CD1c-positive myeloid dendritic cell (primary cell): ENCODE measurements at regions not wholly inside any gene's neighbourhood (a gene's known extent, or its start where the extent isn't known, plus 50 kb on each side); places are given as distances from the start of the nearest gene placed in this dataset.

Experiments used
- DNase-seq: peaks from one replicate; pipeline ENCODE4 v3.0.0-alpha.2; 2016; ENCODE audit errors: extremely low spot score

DNA sequence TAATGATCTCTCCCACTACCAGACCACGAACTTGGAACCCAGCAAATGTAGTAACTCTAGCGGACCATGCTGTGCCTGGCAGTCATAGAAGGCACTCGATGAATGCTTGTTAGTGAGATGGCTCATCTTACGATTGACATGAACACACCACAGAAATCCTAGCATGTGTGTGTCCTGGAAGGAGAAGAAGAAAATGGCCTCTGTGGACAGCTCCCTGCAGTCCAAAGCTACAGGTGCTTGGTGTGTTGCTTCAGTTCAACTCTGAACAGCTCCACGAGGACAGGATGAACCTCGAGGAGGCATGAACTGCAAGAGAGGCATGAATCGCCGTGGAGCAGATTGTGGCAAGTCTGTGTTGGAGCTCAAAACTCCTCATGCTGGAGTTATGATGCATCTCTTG lies 93.5 kb downstream of the KLF6 start:
- no peak for DNase-seq

DNA sequence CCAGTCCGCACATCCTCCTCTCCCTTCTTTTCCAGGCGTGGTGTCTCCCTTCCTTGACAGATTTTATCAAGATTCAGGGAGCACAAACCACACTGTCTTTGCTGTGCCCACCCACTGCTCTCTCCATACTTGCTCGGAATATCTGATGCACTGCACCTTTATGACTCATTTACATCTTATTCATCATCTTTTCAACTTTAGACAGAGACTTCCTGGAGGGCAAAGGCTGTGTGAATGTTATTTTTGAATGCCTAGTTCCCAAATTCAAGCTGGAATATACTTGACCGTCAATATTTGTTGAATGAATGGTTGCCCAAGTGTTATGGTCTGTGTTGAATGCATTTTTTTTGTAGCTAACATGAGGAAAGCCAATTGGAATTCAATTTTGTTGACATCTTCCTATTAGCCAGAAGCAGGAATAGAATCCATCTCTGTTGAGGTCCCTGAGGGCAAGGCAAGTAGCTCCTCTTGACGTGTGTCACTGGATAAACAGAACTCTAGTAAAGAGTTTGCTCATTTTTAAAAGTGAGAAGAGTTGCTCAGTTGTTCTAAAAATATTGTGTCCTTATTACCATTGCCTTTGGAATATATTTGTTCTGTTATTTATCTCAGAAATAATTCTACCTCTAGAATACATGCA lies 95.0 kb downstream of the KLF6 start:
- no peak for DNase-seq

DNA sequence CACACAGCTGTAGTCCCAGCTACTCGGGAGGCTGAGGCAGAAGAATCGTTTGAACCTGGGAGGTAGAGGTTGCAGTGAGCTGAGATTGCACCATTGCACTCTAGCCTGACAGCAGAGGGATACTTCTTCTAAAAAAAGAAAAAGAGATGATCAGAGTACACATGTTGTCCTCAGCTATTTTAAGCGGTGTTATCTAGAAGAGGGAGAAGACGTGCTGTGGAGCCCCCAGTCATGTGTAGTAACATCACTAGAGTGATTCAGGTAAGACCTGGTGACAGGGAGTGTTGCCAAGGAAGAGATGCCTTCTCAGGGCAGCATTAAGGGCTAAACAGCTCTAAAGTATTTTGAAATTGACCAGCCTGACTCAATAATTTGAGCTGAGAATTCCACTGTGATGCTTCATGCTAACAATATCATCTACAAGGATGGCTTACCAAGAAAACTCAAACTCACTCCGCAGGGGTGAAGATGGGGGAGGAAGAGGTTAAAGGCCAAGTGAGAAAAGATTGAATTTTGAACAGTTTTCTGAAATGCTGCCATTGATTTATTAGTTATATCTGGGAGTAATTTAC lies 97.4 kb downstream of the KLF6 start:
- no peak for DNase-seq

DNA sequence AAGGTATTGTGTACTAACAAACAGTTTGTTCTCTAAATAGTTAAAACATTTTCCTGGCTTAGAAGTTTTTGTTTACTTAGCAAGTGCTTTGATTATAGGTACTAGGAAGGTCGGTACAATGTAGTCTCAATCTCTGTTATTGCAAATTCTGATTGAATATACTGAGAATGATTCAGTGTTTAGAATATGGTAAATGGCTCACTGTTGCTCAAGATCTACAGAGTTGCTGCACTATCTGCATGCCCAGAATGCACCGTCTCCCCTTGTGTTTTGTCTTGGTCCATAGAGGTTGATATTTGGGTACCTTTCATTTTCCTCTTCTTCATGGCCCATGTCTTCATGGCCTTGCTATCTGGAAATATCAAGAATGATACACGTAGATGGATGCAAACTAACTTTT lies 99.6 kb downstream of the KLF6 start:
- no peak for DNase-seq

DNA sequence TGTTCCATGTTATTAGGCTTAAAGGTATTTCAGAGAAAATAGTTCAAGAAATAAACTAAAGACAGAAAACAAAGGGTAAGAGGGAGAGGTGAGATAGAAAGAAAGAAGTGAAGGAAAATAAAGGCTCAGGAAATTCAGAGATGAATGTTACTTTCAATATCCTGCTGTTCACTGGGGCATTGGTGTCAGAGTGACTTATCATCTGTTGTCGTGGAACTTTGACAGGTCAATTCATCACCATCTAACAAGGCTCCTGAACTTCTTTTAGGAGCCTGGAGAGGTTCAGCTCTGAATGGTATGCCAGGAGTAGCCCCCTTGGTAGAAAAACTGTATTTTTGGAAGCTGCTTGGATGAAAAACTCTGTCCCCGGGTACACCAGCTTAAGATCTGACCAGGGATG lies 100.1 kb downstream of the KLF6 start:
- DNase-seq, result no peak

DNA sequence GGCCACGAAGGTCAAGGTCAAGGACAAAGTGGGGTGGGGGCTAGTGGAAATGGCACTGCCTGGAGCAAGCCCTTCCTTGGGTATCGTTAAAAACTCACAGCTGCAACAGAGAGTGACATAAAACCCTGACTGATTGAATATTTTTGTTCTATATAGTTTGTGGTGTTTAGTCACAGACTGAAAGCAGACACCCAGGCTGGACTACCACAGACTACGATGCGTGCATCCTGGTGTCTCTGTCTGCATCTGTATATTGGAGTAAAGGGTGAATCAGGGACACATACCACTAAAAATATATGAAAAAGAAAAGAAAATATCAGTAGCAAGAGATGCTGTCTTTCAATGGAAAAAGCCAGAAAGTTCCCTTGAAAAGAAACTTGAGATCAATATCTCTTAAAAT lies 101.4 kb downstream of the KLF6 start:
- no peak for DNase-seq

DNA sequence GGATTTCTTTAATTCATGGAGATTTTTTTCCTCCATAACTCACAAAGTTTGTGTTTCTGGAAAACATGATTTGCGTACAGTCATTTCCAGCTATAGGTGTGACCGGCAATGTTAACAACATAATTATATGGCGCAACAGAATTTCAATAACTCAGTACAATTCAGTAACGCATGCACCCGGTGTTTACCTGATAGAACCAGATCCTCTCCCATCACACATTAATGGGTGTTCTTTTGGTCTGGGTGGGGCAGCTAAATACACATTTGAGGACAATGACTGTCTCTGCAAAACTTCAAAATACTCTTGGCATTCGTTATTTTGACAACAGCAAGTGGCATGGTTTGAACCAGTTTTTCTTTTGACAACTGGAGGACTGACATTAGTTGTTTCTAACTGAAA lies 102.3 kb downstream of the KLF6 start:
- no peak for DNase-seq

DNA sequence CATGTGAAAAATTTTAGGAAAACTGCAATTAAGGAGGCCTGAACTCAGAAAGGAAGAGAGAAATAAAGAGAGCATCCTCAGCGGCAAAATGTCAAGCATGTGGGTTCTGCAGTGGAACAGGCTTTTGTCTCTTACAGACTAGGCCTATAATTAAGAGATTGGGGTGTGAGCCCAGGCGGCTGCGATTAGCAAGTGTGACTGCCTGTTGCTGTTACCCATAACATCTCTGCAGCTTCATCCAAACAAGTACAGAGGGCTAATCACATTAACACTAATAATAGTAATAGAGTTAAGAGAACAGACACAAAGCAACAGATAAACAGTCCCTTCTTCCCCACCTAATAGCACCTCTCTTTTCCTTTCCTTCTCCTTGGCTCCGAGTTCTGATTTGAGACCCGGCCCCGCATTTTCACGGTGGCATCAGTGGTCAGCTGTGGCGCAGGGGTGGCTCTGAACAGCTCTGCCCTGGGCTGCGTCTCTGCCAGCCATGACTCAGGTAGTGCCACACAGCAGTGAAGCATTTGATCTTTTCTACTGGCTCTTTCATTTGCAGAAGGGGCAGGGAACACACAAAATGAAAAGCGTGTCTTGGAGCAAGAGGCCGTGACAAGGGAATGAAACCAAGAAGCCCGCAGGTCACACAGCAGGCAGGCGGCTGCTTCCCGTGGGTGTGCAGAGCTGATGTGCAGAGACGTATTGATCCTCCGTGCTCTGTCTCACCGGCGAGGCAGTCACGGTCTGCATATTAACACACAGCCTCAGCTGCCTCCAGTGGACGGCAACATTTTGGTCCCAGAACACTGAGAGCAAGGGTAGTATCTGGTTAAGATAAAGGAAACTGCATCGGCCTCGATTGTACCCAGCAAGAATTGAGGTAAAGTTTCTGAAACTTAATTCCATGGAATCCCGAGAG lies 103.1 kb downstream of the KLF6 start:
- no peak for DNase-seq

DNA sequence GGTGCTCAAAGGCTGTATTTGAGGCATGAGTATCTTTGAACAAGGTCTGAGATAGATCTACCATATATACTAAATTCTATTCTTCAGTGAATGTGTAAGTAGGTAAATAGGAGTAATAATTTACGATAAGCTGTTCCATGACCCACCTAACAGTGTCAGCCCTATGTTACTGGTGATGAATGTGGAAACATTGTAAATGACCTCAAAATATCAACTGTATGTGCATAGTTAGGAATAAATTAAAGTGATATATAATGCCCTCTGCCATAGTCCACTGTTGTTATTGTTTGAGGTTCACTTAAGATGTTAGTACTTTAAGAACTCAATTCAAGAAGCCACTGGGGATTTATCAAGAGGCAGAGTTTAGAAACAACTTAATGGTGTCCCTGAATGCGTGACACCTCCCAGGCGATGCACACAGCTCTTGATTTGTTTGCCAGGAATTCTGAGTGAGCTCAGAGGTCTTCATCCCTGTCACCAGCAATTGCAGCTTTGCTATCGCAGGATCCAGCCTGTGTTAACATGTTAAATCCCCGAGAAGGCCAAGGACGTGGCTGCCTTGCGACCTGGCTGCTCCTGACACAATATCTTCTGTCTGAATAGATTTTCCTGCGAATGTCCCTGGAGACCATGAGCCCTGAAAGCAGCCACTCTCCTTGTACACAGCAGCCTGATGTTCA lies 104.9 kb downstream of the KLF6 start:
- no peak for DNase-seq

DNA sequence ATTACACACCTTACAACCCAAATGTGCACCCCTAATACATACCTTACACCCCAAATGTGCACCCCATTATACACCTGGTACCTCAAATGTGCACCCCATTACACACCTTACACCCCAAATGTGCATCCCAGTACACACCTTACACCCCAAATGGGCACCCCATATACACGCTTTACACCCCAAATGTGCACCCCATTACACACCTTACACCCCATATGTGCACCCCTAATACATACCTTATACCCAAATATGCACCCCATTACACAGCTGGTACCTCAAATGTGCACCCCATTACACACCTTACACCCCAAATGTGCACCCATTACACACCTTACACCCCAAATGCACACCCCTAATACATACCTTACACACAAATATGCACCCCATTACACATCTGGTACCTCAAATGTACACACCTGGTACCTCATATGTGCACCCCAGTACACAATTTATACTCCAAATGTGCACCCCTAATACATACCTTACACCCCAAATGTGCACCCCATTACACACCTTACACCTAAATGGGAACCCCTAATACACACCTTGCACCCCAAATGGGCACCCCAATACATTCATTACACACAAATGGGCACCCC lies 106.3 kb downstream of the KLF6 start:
- no peak for DNase-seq

DNA sequence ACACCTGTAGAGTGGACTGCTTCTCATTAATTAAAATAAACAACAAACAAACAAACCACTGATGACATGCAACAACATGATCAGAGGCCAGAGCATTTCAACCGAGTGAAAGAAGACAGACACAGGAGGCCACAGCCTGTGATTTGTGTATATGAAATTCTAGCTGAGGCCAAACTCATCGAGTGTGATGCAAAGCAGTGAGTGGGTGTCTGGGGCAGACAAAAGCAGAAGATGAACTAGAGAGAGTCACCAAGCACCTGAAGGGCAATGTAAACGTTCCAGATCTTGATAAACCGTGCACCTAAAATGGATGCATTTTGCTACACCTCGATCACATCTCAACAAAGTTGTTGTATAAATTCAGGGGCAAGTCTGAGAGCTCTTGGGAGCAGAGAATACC lies 108.4 kb downstream of the KLF6 start:
- peak; percentile 51 for DNase-seq

DNA sequence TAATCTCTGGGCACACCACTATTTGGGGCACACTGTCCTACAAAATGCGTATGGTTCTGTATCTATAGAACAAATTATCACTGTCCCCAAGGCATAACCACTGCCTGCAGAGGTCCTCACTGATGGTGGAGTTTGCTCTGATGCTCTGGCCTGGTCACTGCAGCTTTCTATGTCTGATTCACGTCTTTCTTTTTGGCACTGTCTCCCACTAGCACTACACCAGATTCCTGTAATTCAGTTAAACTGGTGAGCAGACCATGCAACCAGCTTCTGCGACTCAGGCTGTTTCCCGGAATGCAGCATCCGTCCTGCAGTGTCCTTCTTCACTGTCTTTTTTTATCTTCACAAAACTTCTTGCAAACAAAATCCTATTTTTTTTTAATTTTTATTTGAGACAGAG lies 112.8 kb downstream of the KLF6 start:
- DNase-seq, result no peak

DNA sequence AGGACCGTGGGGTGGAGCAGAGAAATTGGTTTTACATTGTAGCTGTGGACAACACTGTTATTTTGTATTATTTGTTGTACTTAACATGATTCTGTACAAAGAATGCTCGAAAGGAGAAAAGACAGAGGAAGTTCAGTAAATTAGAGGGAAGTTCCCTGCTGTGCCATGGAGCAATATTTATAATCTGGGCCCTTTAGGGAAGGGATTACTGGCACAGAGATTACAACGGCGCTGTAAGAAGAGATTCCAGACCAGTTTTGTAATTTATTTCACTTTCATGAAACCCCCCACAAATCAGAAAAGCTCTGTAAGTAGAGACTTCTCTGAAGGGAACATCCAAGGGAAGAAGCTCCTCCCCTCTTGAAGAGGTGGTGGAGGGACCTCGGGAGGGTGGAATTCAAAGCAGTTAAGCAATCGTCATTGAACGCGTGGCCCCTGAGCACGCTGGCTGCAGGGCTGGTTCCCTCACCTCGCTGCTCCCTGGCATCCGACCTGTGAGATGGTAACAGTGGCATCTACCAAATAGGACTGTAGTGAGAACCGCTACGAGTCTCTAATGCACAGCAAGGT lies 113.5 kb downstream of the KLF6 start:
- DNase-seq, result peak; percentile 49

DNA sequence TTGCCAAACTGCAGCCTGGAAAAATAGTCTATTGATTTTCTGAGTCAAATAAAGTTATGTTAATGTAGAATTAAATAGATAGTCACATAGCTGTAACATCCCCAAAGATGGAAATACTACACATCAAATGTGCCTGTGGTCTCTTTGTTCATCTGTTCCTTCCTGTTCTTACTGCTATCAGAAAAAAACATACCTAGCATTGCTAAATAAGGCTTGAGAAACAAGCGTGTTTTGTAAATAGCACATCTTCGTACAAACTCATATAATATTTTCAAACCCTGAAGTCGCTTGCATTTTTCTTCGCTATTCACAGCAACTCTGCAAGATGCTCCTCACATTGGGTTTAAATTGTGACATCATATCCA lies 116.1 kb downstream of the KLF6 start:
- DNase-seq, result no peak

DNA sequence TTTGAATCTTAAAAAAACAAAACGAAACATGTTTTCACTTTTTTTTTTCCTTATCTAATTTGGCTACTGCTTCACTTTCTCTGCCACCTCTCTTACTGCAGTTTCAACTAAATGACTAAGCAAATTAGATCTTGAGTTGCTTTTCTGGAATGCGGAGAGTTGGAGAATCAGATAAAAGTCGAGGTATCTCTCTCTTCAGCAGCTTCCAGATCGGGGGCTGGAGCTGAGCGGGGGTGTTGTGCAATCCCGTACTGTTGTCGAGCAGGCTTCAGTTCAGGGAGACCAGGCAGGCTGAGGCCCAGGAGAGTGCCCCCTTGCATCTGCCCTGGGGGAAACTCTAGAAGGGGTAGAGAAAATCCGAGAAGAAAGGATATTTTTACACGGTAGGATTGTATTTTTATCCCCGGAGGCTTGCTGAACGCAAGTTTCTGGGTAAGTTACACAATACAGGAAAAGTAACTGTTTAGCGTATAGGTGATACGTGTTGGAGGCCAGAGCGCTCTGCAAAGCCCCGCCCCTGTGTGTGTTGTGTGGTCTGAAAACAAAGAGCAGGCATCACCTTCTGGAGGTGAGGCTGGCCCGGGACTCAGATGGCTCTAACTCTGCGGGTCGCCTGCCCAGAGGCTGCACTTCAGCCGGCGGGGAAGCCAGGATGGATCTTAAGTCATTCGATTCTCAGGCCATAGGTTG lies 116.6 kb downstream of the KLF6 start:
- DNase-seq, result peak; percentile 42

DNA sequence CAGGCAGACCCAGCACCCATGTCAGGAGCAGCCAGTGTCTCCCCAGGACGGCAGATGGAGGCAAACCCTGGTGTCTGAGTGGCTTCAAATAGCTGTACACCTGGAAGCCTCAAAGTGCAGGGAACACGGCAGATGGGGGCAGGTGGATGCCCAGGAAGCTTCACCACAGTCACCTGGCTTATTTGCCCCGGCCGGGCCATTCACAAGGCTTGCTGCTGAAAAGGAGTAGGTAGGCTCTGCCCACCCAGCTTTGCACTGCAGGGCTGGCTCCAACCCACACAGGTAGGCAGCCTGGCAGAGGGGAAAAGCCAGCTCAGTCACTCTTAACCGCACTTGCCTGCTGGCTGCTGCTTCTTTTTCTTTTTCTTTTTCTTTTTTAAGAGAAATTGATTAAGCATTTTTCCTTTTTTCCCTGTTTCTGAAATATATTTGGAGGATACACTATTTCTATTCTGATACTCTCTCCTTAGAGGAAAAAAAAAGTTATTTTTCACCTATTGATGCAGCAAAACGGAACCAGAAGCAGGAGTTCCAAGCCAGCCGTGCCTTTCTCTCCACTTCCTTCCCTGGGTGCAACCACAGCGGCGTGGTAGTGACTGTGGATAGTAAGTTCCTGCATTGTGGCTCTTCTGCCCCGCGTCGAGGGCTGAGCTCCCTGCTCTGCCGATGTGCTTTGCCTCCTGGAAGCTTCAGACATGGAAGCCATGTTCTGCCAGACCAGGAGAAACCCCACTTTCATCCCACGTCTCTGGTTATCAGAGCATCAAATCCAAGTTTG lies 118.3 kb downstream of the KLF6 start:
- peak; percentile 67 for DNase-seq

DNA sequence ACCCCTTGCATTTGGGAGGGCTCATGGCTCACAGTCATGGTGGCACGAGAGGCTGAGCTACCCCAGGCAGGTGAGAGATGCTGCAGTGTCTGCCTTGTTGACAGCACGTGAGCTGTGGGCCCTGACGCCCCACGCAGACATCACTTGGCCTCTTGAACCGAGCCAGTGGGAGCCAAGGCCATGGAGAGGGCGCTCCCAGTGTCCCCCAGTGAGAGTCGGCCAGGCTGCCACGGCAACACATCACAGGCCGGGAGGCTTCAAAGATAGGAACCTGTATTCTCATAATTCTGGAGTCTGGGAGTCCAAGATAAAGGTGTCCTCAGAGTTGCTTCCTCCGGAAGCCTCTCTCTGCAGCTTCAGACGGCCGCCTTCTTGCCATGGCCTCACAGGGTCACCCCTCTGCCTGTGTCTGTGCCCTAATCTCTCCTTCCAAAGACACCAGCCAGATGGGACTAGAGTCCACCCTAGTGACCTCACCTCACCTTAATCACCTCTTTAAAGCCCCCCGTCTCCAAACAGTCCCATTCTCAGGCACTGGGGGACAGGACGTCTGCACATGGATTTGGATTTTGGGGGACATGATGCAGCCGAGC lies 119.6 kb downstream of the KLF6 start:
- no peak for DNase-seq

DNA sequence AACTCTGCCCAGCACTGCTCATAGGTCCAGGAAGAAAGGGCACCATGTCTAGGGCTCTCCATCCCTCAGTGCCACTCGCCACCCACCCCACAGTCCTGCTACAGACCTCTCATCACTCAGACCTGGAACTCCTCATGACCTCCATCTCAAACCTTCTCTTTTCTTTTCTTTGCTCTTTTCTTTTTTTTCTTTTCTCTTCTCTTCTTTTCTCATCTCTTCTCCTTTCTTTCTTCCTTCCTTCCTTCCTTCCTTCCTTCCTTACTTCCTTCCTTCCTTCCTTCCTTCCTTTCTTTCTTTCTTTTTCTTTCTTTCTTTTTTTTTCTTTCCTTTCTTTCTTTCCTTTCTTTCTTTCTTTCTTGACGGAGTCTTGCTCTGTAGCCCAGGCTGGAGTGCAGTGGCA lies 122.2 kb downstream of the KLF6 start:
- no peak for DNase-seq

DNA sequence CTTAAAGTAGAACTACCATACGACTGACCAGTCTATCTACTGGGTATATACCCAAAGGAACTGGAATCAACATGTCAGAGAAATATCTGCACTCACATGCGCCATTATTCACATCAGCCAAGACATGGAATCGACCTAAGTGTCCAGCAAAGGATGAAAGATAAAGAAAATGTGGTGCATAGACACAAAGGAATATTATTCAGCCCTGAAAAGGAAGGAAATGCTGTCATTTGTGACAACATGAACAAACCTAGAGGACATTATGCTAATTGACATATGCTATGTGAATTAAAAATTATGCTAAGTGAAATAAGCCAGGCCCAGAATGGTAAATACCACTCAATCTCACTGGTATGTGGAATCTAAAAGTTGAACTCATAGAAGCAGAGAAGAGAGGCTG lies 123.7 kb downstream of the KLF6 start:
- DNase-seq, result no peak

DNA sequence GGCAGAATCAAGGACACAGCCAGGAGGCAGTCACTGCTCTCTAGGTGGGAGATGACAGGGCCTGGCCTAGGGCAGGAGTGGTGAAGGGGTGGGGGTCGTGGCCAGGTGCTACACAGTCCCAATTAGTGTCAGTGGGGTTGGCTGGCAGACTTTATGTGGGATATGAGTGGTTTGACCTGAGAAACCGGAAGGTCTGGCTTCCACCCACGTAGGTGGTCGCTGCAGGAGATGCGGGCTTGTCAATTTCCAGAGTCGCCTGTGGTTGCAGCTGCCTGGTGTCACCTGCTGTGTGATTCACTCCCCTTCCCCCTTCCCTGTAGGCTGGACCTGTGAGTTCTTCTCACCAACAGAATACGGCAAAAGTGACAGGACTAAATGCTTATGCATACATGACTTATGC lies 124.3 kb downstream of the KLF6 start:
- DNase-seq, result no peak
